Hepatocyte (in vitro differentiated cells): ENCODE measurements at regions not wholly inside any gene's neighbourhood (a gene's known extent, or its start where the extent isn't known, plus 50 kb on each side); places are given as distances from the start of the nearest gene placed in this dataset.

Experiments used
- CTCF ChIP-seq: fragments of 200-600 bp; sonication (generic); IDR thresholded peaks from 2 replicates; pipeline ENCODE4 v1.5.1; 2016; ENCODE audit warnings: antibody characterized with exemption, mild to moderate bottlenecking; ENCODE audit not compliant: poor library complexity
- EZH2phosphoT487 ChIP-seq: fragments of 200-600 bp; sonication (generic); IDR thresholded peaks from one replicate; pipeline ENCODE4 v1.6.1; 2018; ENCODE audit warnings: antibody characterized with exemption, mild to moderate bottlenecking, low read depth, moderate library complexity; ENCODE audit not compliant: unreplicated experiment, severe bottlenecking

GRCh38 chr4:171583790-171584189 is 229.4 kb upstream of the GALNTL6 start:
- TF ChIP-seq CTCF (no peak), EZH2phosphoT487 (no peak)
